ENCODE measurements at regions not wholly inside any gene's neighbourhood (a gene's known extent, or its start where the extent isn't known, plus 50 kb on each side); places are given as distances from the start of the nearest gene placed in this dataset.

DNA sequence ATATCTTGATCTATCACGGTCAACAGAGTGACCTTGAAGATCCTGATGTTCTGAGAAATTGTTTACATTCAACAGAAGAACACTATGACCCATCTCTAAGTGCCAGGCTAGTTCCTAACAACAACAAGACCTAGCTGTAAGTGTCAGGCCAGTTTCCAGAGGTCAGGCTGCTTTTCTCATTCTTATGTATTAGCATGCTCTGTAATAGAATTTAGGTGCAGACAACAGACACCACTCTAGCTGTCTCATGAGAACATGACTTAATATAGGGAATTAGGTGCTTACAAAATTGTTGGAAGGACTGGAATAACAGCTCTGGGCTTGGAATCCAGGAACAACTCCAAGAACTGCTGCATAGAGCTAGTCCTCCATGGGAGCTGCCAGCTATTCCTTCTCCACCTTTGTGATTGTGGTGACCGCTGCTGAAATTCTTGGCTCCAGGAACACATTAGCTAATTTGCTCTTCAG is 138.7 kb downstream of the SNX18 start:
- no peak for DNase-seq (ENCODE audit: extremely low read depth in 1 of 2, low read depth in 1 of 2)

DNA sequence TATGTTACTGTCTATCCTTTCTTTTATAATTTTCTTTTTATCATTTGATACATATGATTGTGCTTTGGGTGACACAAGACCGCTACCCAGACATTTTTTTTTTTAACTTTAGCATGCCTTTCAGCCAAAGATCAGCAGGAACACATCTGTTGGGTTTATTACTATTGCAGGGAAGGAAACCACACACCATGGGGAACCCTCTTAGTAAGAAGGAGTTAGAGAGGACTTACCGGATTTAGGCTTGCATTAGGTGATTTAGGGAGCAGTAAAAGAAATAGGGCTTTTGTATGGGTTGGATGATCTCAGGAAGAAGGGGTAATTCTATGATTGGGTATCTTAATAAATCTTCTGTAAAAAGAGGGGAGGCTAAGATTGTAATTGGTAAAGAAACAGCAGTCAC is 138.2 kb downstream of the SNX18 start:
- no peak for DNase-seq (ENCODE audit: extremely low read depth in 1 of 2, low read depth in 1 of 2)

DNA sequence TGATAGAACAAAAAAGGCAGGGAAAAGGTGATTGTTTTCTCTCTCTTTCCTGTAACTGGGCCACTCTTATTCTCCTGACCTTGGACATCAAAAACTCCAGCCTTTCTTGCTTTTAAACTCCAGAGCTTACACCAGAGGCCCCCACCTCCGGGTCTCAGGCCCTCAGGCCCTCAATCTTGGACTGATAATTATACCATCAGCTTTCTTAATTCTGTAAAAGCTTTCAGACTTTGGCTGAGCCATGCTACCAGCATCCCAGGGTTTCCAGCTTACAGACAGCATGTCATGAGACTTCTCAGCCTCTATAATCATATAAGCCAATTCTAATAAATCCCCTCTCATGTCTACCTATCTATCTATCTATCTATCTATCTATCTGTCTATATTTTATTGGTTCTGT is 137.7 kb downstream of the SNX18 start:
- DNase-seq (ENCODE audit: extremely low read depth in 1 of 2, low read depth in 1 of 2): no peak

DNA sequence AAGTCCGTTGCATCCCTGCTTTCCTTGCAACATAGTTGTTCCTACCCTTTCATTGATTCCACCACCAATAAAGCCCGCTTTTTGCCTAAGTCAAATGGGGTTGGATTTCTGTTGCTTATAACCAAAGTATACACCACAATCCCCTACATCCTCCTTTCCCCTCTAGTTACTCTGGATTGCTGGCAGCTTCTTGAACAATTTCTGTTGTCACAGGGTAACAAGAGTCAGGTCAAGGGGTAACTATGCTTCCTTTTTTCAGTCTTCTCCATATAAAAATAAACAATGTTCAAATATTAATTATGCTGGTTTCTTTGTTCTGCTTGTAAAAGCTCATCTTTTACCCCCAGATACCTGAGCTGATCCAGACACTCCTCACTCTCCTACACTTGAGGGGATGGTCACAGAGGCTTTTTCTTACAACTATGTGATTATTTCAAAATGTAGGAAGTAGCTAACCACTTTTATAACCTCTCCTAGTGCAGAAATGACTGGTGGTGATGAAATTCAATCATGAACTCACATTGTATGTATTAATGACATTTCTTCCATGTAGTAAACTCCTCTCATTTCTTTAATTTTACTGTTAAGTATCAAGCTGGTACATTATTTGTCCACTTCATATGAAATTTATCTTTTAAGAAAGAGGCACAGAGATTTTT is 136.5 kb downstream of the SNX18 start:
- DNase-seq (ENCODE audit: extremely low read depth in 1 of 2, low read depth in 1 of 2): no peak

DNA sequence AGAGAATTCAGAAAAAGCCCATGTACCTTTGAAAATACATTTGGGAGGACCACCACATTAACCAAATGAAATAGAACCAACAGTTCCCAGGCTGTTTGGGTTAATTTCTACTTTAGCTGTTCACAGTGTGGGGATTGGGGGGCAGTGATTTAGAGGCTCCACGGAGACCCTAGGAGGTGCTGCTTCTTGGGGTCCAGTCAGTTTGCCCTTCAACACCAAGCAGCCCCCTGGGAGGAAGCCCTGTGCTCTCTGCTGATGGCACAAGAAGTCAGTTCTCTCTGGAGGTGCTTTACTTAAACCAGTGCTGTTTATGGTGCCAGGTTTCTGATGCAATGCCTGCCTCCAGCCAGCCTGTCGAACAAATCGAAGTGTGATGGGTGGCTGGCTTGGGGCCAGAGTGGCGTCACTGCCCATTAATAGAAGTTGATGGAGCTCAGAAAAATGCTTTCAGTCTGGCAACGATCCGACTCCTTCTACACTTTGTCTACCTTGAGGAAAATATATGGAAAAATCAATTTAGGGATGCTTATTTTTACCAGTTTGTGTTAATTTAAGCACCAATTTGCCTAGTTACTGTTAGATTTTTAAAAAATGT is 134.0 kb downstream of the SNX18 start:
- DNase-seq (ENCODE audit: extremely low read depth in 1 of 2, low read depth in 1 of 2): no peak

DNA sequence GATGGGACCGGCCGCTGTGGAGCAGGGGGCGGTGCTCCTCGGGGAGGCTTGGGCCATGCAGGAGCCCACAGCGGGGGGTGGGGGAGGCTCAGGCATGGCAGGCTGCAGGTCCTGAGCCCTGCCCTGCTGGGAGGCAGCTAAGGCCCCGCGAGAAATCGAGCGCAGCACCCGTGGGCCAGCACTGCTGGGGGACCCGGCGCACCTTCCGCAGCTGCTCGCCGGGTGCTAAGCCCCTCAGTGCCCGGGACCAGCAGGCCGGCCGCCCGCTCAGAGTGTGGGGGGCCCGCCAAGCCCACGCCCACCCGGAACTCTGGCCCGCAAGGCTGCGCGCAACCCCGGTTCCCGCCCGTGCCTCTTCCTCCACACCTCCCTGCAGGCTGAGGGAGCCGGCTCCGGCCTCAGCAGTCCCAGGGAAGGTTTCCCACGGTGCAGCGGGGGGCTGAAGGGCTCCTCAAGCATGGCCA is 131.5 kb downstream of the SNX18 start:
- DNase-seq (ENCODE audit: extremely low read depth in 1 of 2, low read depth in 1 of 2): no peak

DNA sequence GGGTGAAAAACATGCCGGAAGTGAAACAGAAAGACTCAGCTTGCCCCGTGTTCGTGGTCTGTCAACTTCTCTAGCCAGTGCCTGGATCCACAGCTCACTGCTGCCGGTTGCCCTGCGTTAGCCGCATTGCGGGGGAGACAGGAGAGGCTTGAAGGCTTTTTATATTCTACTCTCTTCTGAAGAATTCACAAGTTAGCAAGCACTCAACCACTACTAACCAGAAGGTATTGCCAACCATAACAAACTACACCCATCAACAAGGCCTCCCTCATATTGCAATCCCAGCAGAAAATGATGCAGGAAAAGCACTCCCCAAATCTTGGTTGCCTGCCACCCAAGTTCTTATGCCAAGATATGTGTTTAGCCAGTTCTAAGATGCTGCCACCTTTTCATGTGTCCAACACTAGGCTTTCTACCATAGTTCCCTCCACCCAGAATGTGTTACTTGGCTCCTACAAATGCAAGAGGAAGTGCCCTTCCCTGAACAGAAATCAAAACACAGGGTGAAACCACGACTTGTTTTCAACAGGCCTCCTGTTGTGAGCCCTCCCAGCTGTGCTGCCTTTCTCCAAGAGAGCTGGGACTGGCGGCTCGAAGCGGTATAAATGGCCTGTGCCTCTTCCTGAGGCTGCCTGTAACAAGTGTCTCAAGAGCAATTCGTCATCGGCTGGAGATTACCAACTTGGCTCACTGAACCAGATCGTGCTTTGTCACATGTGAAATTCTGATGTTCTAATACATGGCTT is 129.0 kb downstream of the SNX18 start:
- DNase-seq (ENCODE audit: extremely low read depth in 1 of 2, low read depth in 1 of 2): peak; percentile 67 to 81

DNA sequence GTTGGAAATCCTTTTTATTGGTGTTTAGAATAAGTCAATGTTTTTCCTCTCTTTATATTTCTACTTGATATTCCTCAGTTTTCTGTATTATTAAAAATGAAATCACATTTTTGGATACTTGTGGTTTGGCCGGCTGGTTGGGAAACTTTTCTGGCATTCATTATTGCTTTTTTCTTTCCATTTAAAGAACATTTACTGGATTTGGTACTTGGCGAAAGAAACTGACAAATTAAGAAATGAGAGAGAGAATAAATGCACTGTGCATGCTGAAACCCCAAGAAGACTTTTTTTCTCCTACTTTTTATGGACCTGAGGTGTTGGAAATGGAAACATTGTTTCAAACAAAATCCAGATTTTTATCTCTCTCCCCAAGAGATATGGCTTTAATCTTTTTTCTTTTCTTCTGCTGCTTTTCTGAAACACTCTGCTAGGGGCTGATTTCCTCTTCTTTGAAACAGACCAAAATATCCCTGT is 128.4 kb downstream of the SNX18 start:
- DNase-seq (ENCODE audit: extremely low read depth in 1 of 2, low read depth in 1 of 2): no peak

DNA sequence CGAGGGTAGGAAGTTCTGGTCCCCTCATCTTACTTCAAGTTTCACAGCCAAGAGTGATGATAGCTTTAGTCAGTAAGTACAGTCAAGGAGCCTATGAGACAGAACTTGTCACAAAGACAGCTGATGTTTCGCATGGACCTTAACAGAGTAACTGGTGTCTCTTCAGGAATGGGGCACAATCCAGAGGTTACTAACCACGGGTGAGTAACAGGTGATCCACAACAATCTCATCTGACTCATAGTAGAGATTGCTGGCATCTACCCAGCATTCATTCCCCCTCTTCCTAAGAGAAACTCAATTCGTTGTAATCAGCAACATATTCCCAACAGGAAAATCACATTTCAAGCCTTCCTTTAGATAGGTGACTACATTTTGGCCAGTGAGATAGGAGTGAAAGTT is 126.7 kb downstream of the SNX18 start:
- no peak for DNase-seq (ENCODE audit: extremely low read depth in 1 of 2, low read depth in 1 of 2)

DNA sequence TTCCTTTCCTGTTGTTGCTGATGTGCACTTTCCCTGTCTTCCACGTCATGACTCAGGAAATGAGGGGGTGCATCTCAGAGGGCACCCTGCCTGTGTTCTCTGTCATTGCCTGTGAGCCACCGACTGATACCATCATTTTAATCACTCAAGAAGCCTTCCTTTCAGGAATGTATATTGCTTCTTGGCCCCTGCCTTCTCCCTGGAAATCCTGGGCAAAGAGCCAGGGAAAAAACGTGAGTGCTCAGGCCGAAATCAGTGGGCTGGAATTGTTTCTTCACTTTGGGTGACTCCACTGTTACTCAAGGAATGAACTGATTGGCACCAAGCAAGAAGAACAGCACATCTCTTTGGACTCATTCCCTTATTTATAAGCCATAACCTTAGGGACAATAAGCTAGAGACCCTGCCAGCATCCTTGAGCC is 126.1 kb downstream of the SNX18 start:
- DNase-seq (ENCODE audit: extremely low read depth in 1 of 2, low read depth in 1 of 2): no peak

DNA sequence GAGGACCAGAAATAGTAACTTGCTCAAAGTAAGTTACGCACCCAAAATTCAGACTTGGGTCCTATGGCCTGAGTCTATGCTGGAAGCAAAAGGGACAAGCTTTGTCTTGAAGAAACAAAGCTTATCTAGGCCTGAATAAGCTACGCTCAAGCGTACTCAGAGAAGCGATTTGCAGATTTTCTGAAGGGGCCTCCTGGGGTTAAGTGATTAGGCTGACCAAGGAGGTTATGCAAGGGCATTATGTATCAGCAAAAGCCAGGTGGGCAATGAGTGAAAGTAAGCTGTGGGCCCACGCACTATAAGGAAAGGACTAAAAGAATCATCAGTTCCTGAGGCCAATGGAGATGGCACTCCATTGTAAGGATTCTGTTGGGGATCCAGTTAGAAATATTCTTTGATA is 122.1 kb downstream of the SNX18 start:
- no peak for DNase-seq (ENCODE audit: extremely low read depth in 1 of 2, low read depth in 1 of 2)

DNA sequence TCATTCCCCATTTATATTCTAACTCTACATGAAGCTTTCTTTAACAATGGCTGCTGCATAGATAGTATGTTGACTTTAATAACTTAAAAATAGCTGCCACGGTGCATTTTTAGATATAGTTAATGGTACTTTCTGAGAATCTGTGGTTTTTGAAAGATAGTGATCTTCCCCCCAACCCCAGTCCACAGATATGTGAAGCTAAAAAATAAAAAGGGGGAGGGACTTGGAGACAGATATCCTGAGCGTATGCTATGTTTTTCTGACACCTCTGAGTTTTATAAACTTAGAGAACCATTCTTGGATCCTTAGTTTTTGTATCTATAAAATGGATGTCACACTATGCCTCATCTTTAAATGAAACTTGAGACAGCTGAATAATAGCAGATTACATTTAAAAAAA is 120.5 kb downstream of the SNX18 start:
- DNase-seq (ENCODE audit: extremely low read depth in 1 of 2, low read depth in 1 of 2): no peak

DNA sequence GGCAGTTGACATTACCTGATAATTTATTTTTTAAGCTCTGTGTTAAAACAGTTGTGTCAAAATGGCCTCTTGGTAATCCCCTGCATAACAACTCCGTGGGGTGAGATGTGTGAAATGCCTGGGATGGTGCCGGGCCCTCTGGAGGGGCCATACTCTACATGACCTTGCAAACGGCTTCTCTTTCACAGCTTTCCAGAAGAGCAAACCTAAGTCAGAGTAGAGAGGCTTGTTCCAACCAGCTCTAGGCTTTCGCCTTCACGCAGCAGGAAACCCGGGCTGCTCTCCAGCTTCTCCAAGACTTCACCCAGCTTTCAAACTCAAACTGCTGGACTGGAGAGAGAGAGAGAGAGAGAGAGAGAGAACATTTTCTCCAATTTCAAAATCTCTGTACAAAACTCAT is 120.1 kb downstream of the SNX18 start:
- DNase-seq (ENCODE audit: extremely low read depth in 1 of 2, low read depth in 1 of 2): no peak

DNA sequence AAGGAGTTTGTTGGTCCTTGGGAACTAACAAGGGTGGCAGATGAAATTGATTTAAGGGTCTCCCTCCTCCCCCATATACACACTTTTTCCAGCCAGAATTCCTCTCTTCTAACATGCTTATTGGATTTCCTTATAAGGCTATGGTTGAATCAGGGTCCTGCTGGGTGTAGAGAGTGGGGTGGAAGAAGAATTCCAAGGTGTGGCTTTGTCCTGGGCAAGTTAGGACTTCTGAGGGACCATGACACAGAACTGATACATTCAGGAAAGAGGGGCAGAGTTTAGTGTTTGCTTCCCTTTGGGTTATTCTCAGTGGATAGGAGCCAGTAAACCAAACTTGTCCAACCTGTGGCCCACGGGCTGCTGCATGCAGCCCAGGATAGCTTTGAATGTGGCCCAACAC is 116.5 kb downstream of the SNX18 start:
- no peak for DNase-seq (ENCODE audit: extremely low read depth in 1 of 2, low read depth in 1 of 2)

DNA sequence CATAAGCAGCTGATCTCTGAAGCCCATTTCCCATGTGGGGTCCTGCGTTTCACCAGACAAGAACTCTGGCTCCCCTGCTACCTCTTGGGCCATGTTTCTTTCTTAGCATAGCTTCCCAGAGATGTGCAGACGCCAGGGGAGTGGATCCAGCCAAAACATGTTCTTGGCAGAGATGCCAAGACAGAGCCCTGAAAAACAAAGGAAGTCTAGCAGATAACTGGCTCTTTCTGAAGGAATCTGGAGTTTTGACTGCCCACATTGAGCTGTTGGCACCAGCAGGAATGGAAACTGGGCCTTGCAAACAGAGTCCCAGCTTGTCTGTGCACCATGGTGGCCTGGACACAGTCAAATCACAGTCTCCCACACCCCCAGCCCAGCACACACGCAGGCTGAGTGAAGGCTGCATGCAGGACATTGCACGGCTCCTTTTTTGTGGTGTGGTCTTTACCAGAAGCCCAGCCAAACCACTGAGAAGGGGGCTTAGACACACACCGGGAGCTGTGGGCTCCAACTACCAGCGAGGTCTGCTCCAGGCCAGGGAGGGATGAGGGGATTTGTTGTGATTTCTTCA is 114.7 kb downstream of the SNX18 start:
- no peak for DNase-seq (ENCODE audit: extremely low read depth in 1 of 2, low read depth in 1 of 2)

DNA sequence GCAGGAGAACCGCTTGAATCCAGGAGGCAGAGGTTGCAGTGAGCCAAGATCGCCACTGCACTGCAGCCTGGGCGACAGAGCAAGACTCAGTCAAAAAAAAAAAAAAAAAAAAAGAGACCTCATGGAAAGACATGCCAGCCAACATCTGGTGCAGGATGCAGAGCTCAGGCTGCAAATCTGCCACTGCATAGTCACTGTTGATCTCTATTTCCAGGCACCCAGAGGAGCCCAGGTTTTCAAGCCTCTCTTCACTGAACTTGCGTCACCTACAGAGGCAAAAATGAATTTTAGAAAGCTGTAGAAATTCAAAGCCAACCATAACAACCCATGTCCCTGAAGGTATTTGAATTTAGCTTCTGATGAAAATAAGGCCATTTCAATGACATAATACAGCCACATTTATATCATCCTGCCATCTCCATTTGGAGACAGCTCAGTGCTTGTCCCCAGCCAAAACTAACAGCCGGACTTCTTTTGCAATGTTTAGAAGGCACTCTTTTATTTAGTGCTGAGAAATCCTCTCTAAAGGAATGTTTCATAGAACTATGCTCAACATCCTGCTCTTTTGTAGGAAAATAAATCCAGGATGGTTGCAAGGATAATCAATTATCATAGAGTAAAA is 113.3 kb downstream of the SNX18 start:
- no peak for DNase-seq (ENCODE audit: extremely low read depth in 1 of 2, low read depth in 1 of 2)

DNA sequence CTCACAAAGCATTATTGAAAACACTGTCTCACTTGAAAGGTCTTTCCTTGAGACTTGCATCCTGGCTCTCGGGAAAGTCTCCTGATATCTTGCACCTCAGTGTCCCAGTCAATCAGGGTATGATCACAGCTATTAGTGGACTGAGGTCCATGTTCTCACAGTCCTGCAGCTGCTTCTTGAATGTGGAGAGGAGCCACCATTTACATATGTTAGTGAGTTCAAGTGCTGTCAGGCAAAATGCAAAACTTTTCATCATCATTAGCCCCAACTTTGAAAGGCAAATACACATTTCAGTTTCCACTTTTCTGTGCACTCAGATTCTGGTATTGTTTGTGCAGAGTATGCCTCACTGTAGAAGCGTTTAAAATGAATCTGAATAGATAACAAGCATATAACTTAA is 111.6 kb downstream of the SNX18 start:
- no peak for DNase-seq (ENCODE audit: extremely low read depth in 1 of 2, low read depth in 1 of 2)

DNA sequence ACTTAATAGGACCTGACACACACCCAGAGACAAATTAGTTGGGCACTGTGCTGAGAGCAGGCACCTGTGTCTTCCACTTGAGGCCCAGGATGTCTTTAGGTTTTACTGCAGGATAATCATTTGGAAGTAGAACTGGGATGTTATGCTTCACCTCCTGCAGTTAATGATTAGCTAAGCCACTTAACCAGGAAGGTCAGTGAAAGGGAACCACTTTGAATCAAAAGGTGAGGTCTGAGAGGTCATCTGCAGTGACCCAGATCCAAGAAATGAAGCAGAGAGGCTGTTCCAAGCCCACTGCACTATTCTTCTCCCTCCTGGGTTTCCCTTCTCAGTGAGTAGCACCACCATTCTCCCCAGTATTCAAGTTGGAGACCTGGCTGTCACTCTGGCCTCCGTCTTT is 110.5 kb downstream of the SNX18 start:
- DNase-seq (ENCODE audit: extremely low read depth in 1 of 2, low read depth in 1 of 2): no peak

DNA sequence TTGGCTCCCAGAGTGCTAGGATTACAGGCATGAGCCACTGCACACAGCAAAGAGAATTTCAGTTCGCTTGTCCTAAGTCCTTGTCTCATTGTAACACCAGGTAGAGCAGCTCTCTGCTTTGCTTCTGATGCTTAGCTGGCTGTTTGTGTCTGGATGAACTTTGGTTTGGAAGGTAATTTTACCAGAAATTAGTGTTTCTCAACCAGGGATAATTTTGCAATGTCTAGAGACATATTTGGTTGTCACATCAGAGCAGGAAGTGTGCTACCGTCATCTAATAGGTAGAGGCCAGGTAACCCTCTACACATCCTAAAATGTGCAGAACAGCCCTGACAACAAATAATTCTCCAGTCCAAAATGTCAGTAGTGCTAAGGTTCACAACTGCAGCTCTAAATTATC is 108.8 kb downstream of the SNX18 start:
- no peak for DNase-seq (ENCODE audit: extremely low read depth in 1 of 2, low read depth in 1 of 2)

DNA sequence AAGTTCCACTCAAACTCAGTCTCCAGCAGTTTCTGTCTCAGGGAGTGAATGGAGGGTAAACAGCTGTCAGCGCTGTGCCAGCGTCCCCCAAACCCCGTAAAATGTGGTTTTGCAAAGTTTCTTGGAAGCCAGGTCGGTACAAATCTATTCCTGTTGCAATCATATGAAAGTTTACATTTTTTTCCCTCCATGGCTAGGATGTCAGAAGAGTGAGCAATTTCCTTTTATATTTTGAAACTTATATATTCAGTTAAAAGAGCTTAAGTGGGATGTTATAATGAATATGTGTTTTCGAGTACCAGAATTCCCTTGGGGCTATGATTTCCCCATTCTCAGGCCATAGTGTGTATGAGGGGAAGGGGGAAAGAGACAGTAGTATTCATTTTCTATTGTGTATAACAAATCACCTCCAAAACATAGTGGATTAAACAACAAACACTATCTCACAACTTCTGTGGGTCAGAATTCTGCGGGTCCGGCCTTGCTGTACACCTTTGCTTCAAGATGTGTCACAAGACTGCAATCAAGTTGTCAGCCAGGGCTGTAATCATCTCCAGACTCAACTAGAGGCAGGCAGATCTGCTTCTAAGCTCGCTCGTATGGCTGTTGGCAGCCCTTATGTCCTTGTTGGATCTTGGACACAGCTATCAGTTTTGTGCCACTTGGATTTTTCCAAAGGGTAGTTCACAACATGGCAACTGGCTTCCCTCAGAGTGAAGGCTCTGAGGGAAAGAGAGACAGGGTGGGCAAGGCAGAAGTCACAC is 107.4 kb downstream of the SNX18 start:
- no peak for DNase-seq (ENCODE audit: extremely low read depth in 1 of 2, low read depth in 1 of 2)
